C4-2B (cell line): ENCODE measurements at regions not wholly inside any gene's neighbourhood (a gene's known extent, or its start where the extent isn't known, plus 50 kb on each side); places are given as distances from the start of the nearest gene placed in this dataset.

Experiments
- ZFX ChIP-seq: fragments of 450-650 bp; IDR thresholded peaks from 2 replicates; pipeline ENCODE4 v1.6.1; 2017
- TF ChIP-seq, protein P1 (sequence below): fragments of 450-650 bp; conservative IDR thresholded peaks from 2 replicates; pipeline ENCODE4 v1.5.1; 2017; ENCODE audit warnings: mild to moderate bottlenecking

DNA sequence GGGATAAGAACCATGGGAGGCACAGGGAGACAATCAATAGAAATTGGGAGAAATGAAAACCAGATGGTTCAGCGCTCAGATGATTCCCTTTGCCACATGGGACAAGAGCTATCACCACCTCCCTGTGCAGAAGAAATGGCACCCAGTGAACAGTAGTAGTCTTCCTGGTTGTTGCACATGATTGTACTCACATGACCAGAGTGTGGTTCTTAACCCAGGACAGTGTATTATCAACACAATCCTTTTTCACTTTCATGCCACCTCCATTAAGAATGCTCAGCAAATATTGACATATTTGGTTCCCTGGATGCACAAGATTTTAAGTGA is 149.0 kb upstream of the SH3BP4 start:
- TF ChIP-seq, protein P1, sequence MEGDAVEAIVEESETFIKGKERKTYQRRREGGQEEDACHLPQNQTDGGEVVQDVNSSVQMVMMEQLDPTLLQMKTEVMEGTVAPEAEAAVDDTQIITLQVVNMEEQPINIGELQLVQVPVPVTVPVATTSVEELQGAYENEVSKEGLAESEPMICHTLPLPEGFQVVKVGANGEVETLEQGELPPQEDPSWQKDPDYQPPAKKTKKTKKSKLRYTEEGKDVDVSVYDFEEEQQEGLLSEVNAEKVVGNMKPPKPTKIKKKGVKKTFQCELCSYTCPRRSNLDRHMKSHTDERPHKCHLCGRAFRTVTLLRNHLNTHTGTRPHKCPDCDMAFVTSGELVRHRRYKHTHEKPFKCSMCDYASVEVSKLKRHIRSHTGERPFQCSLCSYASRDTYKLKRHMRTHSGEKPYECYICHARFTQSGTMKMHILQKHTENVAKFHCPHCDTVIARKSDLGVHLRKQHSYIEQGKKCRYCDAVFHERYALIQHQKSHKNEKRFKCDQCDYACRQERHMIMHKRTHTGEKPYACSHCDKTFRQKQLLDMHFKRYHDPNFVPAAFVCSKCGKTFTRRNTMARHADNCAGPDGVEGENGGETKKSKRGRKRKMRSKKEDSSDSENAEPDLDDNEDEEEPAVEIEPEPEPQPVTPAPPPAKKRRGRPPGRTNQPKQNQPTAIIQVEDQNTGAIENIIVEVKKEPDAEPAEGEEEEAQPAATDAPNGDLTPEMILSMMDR = no peak
- TF ChIP-seq ZFX = no peak
